OCI-LY3 (cell line): ENCODE measurements at regions not wholly inside any gene's neighbourhood (a gene's known extent, or its start where the extent isn't known, plus 50 kb on each side); places are given as distances from the start of the nearest gene placed in this dataset.
"Not testable (repeated sequence)": the region's sequence is repeated elsewhere in the genome, so short reads cannot be mapped to it uniquely, and the experiment has no call there.

Source experiments
- H2AFZ ChIP-seq: fragments of 200-600, 300-600 bp; shearing (Covaris generic); 2 replicates; pipeline ENCODE4 v1.6.0; 2014; ENCODE audit warnings: antibody characterized with exemption, low read depth, low read length
- H3K27ac ChIP-seq: fragments of 200-600, 300-600 bp; sonication (generic); 2 replicates; pipeline ENCODE4 v1.5.1; 2014; ENCODE audit warnings: mild to moderate bottlenecking, low read length, moderate library complexity, mixed read lengths
- H3K27me3 ChIP-seq: fragments of 200-600, 300-600 bp; sonication (generic); 2 replicates; pipeline ENCODE4 v1.6.1; 2014; ENCODE audit warnings: low read depth, low read length, mixed read lengths
- H3K36me3 ChIP-seq: fragments of 200-600, 300-600 bp; sonication (generic); replicated peaks from 2 replicates; pipeline ENCODE3; 2014; ENCODE audit warnings: low read depth, low read length, mixed read lengths
- H3K4me1 ChIP-seq: fragments of 300-600, 200-600 bp; sonication (generic); 2 replicates; pipeline ENCODE4 v1.6.1; 2014; ENCODE audit warnings: low read length, mixed read lengths
- H3K4me2 ChIP-seq: fragments of 200-600, 300-600 bp; sonication (generic); 2 replicates; pipeline ENCODE4 v1.6.1; 2014; ENCODE audit warnings: low read length, mixed read lengths
- H3K4me3 ChIP-seq: fragments of 300-600, 200-600 bp; sonication (generic); 2 replicates; pipeline ENCODE4 v1.5.1; 2014; ENCODE audit warnings: antibody characterized with exemption, mild to moderate bottlenecking, low read length, moderate library complexity
- H3K79me2 ChIP-seq: fragments of 300-600, 200-600 bp; shearing (Covaris generic); 2 replicates; pipeline ENCODE4 v1.6.1; 2014; ENCODE audit warnings: mild to moderate bottlenecking, low read length, mixed read lengths
- H3K9ac ChIP-seq: fragments of 300-600, 200-600 bp; shearing (Covaris generic); 2 replicates; pipeline ENCODE4 v1.6.0; 2014; ENCODE audit warnings: mild to moderate bottlenecking, low read length, moderate library complexity
- H3K9me3 ChIP-seq: fragments of 200-600, 300-600 bp; shearing (Covaris generic); 2 replicates; pipeline ENCODE4 v1.6.1; 2014; ENCODE audit warnings: low read length, mixed read lengths; ENCODE audit not compliant: insufficient read depth
- H4K20me1 ChIP-seq: fragments of 200-600, 300-600 bp; sonication (generic); 2 replicates; pipeline ENCODE4 v1.6.1; 2016; ENCODE audit warnings: low read length, mixed read lengths; ENCODE audit not compliant: insufficient read depth
- EZH2phosphoT487 ChIP-seq: fragments of 200-600 bp; shearing (Covaris generic); IDR thresholded peaks from 2 replicates; pipeline ENCODE4 v1.6.1; 2018; ENCODE audit warnings: antibody characterized with exemption, mixed run types, low read depth
- TF ChIP-seq, protein P1 (sequence below): fragments of 200-600, 300-600 bp; sonication (generic); IDR thresholded peaks from 2 replicates; pipeline ENCODE4 v1.5.1; 2014; ENCODE audit warnings: antibody characterized with exemption, low read length, low read depth

- no peak for TF ChIP-seq EZH2phosphoT487
- TF ChIP-seq, protein P1, sequence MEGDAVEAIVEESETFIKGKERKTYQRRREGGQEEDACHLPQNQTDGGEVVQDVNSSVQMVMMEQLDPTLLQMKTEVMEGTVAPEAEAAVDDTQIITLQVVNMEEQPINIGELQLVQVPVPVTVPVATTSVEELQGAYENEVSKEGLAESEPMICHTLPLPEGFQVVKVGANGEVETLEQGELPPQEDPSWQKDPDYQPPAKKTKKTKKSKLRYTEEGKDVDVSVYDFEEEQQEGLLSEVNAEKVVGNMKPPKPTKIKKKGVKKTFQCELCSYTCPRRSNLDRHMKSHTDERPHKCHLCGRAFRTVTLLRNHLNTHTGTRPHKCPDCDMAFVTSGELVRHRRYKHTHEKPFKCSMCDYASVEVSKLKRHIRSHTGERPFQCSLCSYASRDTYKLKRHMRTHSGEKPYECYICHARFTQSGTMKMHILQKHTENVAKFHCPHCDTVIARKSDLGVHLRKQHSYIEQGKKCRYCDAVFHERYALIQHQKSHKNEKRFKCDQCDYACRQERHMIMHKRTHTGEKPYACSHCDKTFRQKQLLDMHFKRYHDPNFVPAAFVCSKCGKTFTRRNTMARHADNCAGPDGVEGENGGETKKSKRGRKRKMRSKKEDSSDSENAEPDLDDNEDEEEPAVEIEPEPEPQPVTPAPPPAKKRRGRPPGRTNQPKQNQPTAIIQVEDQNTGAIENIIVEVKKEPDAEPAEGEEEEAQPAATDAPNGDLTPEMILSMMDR, result no peak
- Histone ChIP-seq H3K9ac (no peak overlapping the region), H4K20me1 (no peaks in the 10 kb centered on the region), H3K27me3 (no peaks in the 10 kb centered on the region), H3K9me3 (no peaks in the 10 kb centered on the region), H3K79me2 (no peaks in the 10 kb centered on the region), H2AFZ (no peak overlapping the region), H3K4me3 (no peak overlapping the region), H3K4me2 (no peak overlapping the region), H3K4me1 (no peaks in the 10 kb centered on the region), H3K36me3 (no peaks in the 10 kb centered on the region), H3K27ac (no peak overlapping the region)
Observed at GRCh38 chr6:10174056-10174455, 240.8 kb downstream of the TFAP2A start.

DNA sequence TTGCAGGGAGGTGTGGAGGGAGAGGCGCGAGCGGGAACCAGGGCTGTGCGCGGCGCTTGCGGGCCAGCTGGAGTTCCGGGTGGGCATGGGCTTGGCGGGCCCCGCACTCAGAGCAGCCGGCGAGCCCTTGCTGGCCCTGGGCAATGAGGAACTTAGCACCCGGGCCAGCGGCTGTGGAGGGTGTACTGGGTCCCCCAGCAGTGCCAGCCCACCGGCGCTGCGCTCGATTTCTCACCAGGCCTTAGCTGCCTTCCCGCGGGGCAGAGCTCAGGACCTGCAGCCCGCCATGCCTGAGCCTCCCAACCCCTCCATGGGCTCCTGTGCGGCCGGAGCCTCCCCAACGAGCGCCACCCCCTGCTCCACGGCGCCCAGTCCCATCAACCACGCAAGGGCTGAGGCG is 243.2 kb downstream of the TFAP2A start:
- not testable (repeated sequence) for H4K20me1 ChIP-seq, H3K79me2 ChIP-seq, H3K9me3 ChIP-seq, H3K4me3 ChIP-seq, H2AFZ ChIP-seq, H3K36me3 ChIP-seq, H3K27ac ChIP-seq, H3K4me1 ChIP-seq, H3K4me2 ChIP-seq, H3K27me3 ChIP-seq, H3K9ac ChIP-seq

DNA sequence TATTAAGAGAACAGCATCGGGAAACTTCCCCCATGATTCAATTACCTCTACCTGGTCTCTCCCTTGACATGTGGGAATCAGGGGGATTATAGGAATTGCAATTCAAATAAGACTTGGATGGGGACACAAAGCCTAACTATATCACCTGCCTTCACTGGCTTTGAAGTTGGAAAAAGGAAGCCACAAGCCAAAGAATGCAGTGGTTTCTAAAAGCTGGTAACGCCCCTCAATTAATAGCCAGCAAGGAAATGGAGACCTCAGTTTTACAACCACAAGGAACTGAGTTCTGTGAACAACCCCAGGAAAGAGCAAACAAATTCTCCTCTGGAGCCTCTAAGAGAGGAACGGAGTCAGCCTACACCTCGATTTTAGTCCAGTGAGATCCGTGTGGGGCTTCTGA is 244.1 kb downstream of the TFAP2A start:
- H2AFZ ChIP-seq, result no peak overlapping the region

DNA sequence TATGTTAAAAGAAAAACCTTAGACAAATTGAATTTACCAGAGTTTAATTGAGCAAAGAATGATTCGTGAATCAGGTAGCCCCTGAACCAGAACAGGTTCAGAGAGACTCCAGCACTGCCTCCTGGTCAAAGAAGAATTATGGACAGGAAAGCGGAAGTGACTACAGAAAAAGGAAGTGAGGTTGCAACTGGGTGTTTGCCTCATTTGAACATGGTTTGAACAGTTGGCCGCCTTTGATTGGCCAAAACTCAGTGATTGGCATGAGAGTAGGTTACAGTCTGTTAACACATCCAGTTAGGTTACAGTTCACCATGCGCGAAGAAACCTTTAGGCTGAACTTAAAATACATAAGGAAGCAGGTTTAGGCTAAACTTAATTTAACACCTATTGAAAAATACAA is 248.8 kb downstream of the TFAP2A start:
- Histone ChIP-seq H3K36me3 (no peaks in the 10 kb centered on the region), H3K4me1 (no peaks in the 10 kb centered on the region), H3K27me3 (no peaks in the 10 kb centered on the region), H2AFZ (no peak overlapping the region), H3K4me3 (no peak overlapping the region), H3K4me2 (no peak overlapping the region), H3K27ac (no peak overlapping the region), H3K9me3 (no peaks in the 10 kb centered on the region), H4K20me1 (no peaks in the 10 kb centered on the region), H3K9ac (no peak overlapping the region), H3K79me2 (no peaks in the 10 kb centered on the region)
- TF ChIP-seq, protein P1, result no peak
- TF ChIP-seq EZH2phosphoT487, result no peak

More for the DNA sequence above, 244.1 kb downstream of the TFAP2A start:
- no peaks in the 10 kb centered on the region for H3K36me3 ChIP-seq
- TF ChIP-seq, protein P1, result no peak
- TF ChIP-seq EZH2phosphoT487, result no peak
- no peak overlapping the region for H3K4me2 ChIP-seq
- no peaks in the 10 kb centered on the region for H3K4me1 ChIP-seq
- no peak overlapping the region for H3K4me3 ChIP-seq
- H3K27ac ChIP-seq, result no peak overlapping the region
- no peaks in the 10 kb centered on the region for H3K27me3 ChIP-seq
- H4K20me1 ChIP-seq, result no peaks in the 10 kb centered on the region
- no peak overlapping the region for H3K9ac ChIP-seq
- H3K9me3 ChIP-seq, result no peaks in the 10 kb centered on the region
- H3K79me2 ChIP-seq, result no peaks in the 10 kb centered on the region
